HG03097 (cell line): ENCODE measurements at regions not wholly inside any gene's neighbourhood (a gene's known extent, or its start where the extent isn't known, plus 50 kb on each side); places are given as distances from the start of the nearest gene placed in this dataset.

Source experiments
- ATAC-seq: cut with Tn5 transposase; IDR thresholded peaks from one replicate; pipeline ENCODE4 v1.9.1; 2021; ENCODE audit not compliant: unreplicated experiment, low FRiP score

- ATAC-seq: no peak
Measured at GRCh38 chr1:98336472-98337083, 324.9 kb upstream of the SNX7 start.

- ATAC-seq: no peak
Measured at GRCh38 chr1:98333936-98334335, 327.6 kb upstream of the SNX7 start.

GRCh38 chr1:98333406-98333805 is 328.1 kb upstream of the SNX7 start:
- no peak for ATAC-seq

GRCh38 chr1:98331718-98332311 is 329.7 kb upstream of the SNX7 start:
- no peak for ATAC-seq

- no peak for ATAC-seq
Measured at GRCh38 chr1:98331243-98331642, 330.3 kb upstream of the SNX7 start.

- ATAC-seq: no peak
Measured at GRCh38 chr1:98330224-98330623, 331.3 kb upstream of the SNX7 start.

- no peak for ATAC-seq
Measured at GRCh38 chr1:98328855-98329254, 332.7 kb upstream of the SNX7 start.

GRCh38 chr1:98327220-98327861 is 334.2 kb upstream of the SNX7 start:
- ATAC-seq: no peak

GRCh38 chr1:98325646-98326440 is 335.7 kb upstream of the SNX7 start:
- ATAC-seq: no peak

GRCh38 chr1:98323906-98324358 is 337.6 kb upstream of the SNX7 start:
- ATAC-seq: no peak

- no peak for ATAC-seq
Measured at GRCh38 chr1:98323388-98323787, 338.1 kb upstream of the SNX7 start.

GRCh38 chr1:98322966-98323365 is 338.6 kb upstream of the SNX7 start:
- no peak for ATAC-seq

- ATAC-seq: no peak
Measured at GRCh38 chr1:98322086-98322485, 339.4 kb upstream of the SNX7 start.

- ATAC-seq: no peak
Measured at GRCh38 chr1:98321191-98321590, 340.3 kb upstream of the SNX7 start.

- ATAC-seq: no peak
Measured at GRCh38 chr1:98316286-98316905, 345.1 kb upstream of the SNX7 start.

- ATAC-seq: no peak
Measured at GRCh38 chr1:98315309-98315708, 346.2 kb upstream of the SNX7 start.

- no peak for ATAC-seq
Measured at GRCh38 chr1:98314601-98315000, 346.9 kb upstream of the SNX7 start.

- ATAC-seq: no peak
Measured at GRCh38 chr1:98306517-98307089, 354.9 kb upstream of the SNX7 start.

- no peak for ATAC-seq
Measured at GRCh38 chr1:98305362-98305761, 356.2 kb upstream of the SNX7 start.

- no peak for ATAC-seq
Measured at GRCh38 chr1:98304888-98305287, 356.6 kb upstream of the SNX7 start.

- no peak for ATAC-seq
Measured at GRCh38 chr1:98299861-98300260, 361.7 kb upstream of the SNX7 start.
